AG04449 (cell line): ENCODE measurements at regions not wholly inside any gene's neighbourhood (a gene's known extent, or its start where the extent isn't known, plus 50 kb on each side); places are given as distances from the start of the nearest gene placed in this dataset.

ENCODE experiments used
- CTCF ChIA-PET: fragments of 350-600 bp; formaldehyde crosslinking; extraction: SDS; loops from one replicate; lab custom pipeline; 2021; ENCODE audit warnings: antibody characterized with exemption; lab: Yijun Ruan, JAX
- POLR2A ChIA-PET: fragments of 400-600, 350-600 bp; formaldehyde crosslinking; extraction: SDS; loops from one replicate; lab custom pipeline; 2020; ENCODE audit warnings: antibody characterized with exemption, inconsistent platforms; lab: Yijun Ruan, JAX
- DNase-seq: peaks from one replicate; pipeline ENCODE4 v3.0.0-alpha.2; 2010; ENCODE audit warnings: low read depth, low spot score
- H3K4me3 ChIP-seq: 2 replicates; pipeline ENCODE4 v1.5.1; 2011; ENCODE audit warnings: low read depth, mild to moderate bottlenecking, control low read depth, low read length
- CTCF ChIP-seq: IDR thresholded peaks from one replicate; pipeline ENCODE4 v1.5.1; 2011; ENCODE audit warnings: mild to moderate bottlenecking, moderate library complexity, low read length, control low read depth, inconsistent platforms; ENCODE audit not compliant: insufficient read depth; ENCODE audit errors: missing control alignments

GRCh38 chr4:162272215-162272614 lies 108.4 kb upstream of the FSTL5 start:
- CTCF ChIA-PET, result no interaction called here
- POLR2A ChIA-PET, result no interaction called here

GRCh38 chr4:162268911-162269310 lies 105.1 kb upstream of the FSTL5 start:
- no peak overlapping the region for H3K4me3 ChIP-seq
- ChIA-PET POLR2A (no interaction called here), CTCF (no interaction called here)
- DNase-seq, result no peak
- TF ChIP-seq CTCF, result no peak

More at GRCh38 chr4:162272215-162272614, 108.4 kb upstream of the FSTL5 start:
- DNase-seq, result no peak
- TF ChIP-seq CTCF, result no peak
- no peak overlapping the region for H3K4me3 ChIP-seq

GRCh38 chr4:162265802-162266201 lies 102.0 kb upstream of the FSTL5 start:
- CTCF ChIA-PET, result no interaction called here
- TF ChIP-seq CTCF, result no peak
- DNase-seq, result no peak
- no peak overlapping the region for H3K4me3 ChIP-seq
- POLR2A ChIA-PET, result no interaction called here

GRCh38 chr4:162245051-162245450 lies 81.3 kb upstream of the FSTL5 start:
- CTCF ChIA-PET, result no interaction called here
- POLR2A ChIA-PET, result no interaction called here
- DNase-seq, result no peak
- TF ChIP-seq CTCF, result no peak
- no peak overlapping the region for H3K4me3 ChIP-seq

GRCh38 chr4:162241857-162242256 lies 78.1 kb upstream of the FSTL5 start:
- ChIA-PET POLR2A (no interaction called here), CTCF (no interaction called here)
- no peak for DNase-seq
- TF ChIP-seq CTCF, result no peak
- no peak overlapping the region for H3K4me3 ChIP-seq

- no peak for TF ChIP-seq CTCF
- DNase-seq, result no peak
- CTCF ChIA-PET, result no interaction called here
- POLR2A ChIA-PET, result no interaction called here
- H3K4me3 ChIP-seq, result no peak overlapping the region
These were observed 76.4 kb upstream of the FSTL5 start for GRCh38 chr4:162239992-162240769.
